GM19397 (cell line): ENCODE measurements at regions not wholly inside any gene's neighbourhood (a gene's known extent, or its start where the extent isn't known, plus 50 kb on each side); places are given as distances from the start of the nearest gene placed in this dataset.
A peak's percentile ranks its signal among the peaks of the same experiment; 100 is the strongest.
"Not testable (repeated sequence)": the region's sequence is repeated elsewhere in the genome, so short reads cannot be mapped to it uniquely, and the experiment has no call there.

Source experiments
- ATAC-seq: cut with Tn5 transposase; IDR thresholded peaks from one replicate; pipeline ENCODE4 v1.9.1; 2021; ENCODE audit warnings: mild to moderate bottlenecking, moderate library complexity; ENCODE audit not compliant: unreplicated experiment

GRCh38 chr9:34907044-34907443 is 51.0 kb upstream of the PHF24 start:
- no peak for ATAC-seq

- ATAC-seq = no peak
Measured at GRCh38 chr9:34899535-34900158, 58.4 kb upstream of the PHF24 start.

GRCh38 chr9:34898846-34899245 is 59.2 kb upstream of the PHF24 start:
- ATAC-seq = no peak

- ATAC-seq = no peak
Measured at GRCh38 chr9:34896112-34896511, 62.0 kb upstream of the PHF24 start.

- ATAC-seq = no peak
Measured at GRCh38 chr9:34892886-34893285, 65.2 kb upstream of the PHF24 start.

- ATAC-seq = no peak
Measured at GRCh38 chr9:34891386-34891785, 66.7 kb upstream of the PHF24 start.

GRCh38 chr9:34887841-34888240 is 70.2 kb upstream of the PHF24 start:
- ATAC-seq = no peak

- ATAC-seq = peak; percentile 64
Measured at GRCh38 chr9:34884747-34885189, 73.3 kb upstream of the PHF24 start.

- ATAC-seq = no peak
Measured at GRCh38 chr9:34876096-34876495, 82.0 kb upstream of the PHF24 start.

GRCh38 chr9:34869390-34869789 is 88.7 kb upstream of the PHF24 start:
- no peak for ATAC-seq

GRCh38 chr9:34866614-34867013 is 91.5 kb upstream of the PHF24 start:
- no peak for ATAC-seq

- ATAC-seq = no peak
Measured at GRCh38 chr9:34863426-34863825, 94.7 kb upstream of the PHF24 start.

- no peak for ATAC-seq
Measured at GRCh38 chr9:34862836-34863235, 95.2 kb upstream of the PHF24 start.

- ATAC-seq = no peak
Measured at GRCh38 chr9:34862043-34862442, 96.0 kb upstream of the PHF24 start.

- ATAC-seq = not testable (repeated sequence)
Measured at GRCh38 chr9:34855016-34855415, 103.1 kb upstream of the PHF24 start.

- ATAC-seq = no peak
Measured at GRCh38 chr9:34830068-34830467, 120.1 kb upstream of the CCL21 start.

- no peak for ATAC-seq
Measured at GRCh38 chr9:34826999-34827538, 117.1 kb upstream of the CCL21 start.

GRCh38 chr9:34825775-34826174 is 115.8 kb upstream of the CCL21 start:
- ATAC-seq = no peak

- no peak for ATAC-seq
Measured at GRCh38 chr9:34823778-34824177, 113.8 kb upstream of the CCL21 start.

GRCh38 chr9:34810187-34810524 is 100.2 kb upstream of the CCL21 start:
- no peak for ATAC-seq

GRCh38 chr9:34809504-34810186 is 99.7 kb upstream of the CCL21 start:
- ATAC-seq = no peak

GRCh38 chr9:34802916-34803315 is 93.0 kb upstream of the CCL21 start:
- no peak for ATAC-seq

- ATAC-seq = no peak
Measured at GRCh38 chr9:34797367-34797766, 87.4 kb upstream of the CCL21 start.
